ENCODE measurements at regions not wholly inside any gene's neighbourhood (a gene's known extent, or its start where the extent isn't known, plus 50 kb on each side); places are given as distances from the start of the nearest gene placed in this dataset.

GRCh38 chr12:116455540-116456329, 103.4 kb upstream of the MAP1LC3B2 start:
- ATAC-seq (no peak), FAIRE-seq (no peak), DNase-seq (ENCODE audit: low spot score) (no peak)
- CTCF ChIA-PET (ENCODE audit: low intra/inter-chr PET ratio, low total read pairs) = no interaction called here
- Histone ChIP-seq H4K20me1 (ENCODE audit: insufficient read depth, low read length) (no peaks in the 10 kb centered on the region), H3K4me1 (ENCODE audit: insufficient read depth, low read length) (no peaks in the 10 kb centered on the region), H3K4me3 (replicated peaks in 1 of 3; ENCODE audit: insufficient read depth in 1 of 3, low read depth in 2 of 3, low read length in 3 of 3) (no peak overlapping the region), H3K27me3 (ENCODE audit: control insufficient read depth in 1 of 2, insufficient read depth in 2 of 2, low read length in 2 of 2) (peaks cover 0 to 16% of the 10 kb centered on the region in 2 experiments; a peak in 1 of 5 replicates), H3K36me3 (replicated peaks in 1 of 2; ENCODE audit: control insufficient read depth in 1 of 2, insufficient read depth in 2 of 2, low read length in 2 of 2) (no peaks in the 10 kb centered on the region), H2AFZ (ENCODE audit: low read length) (no peak overlapping the region), H3K9ac (ENCODE audit: insufficient read depth, low read depth, low read length) (no peak overlapping the region), H3K27ac (ENCODE audit: extremely low read length, insufficient read depth, low read length) (no peak overlapping the region), H3K4me2 (ENCODE audit: low read depth, low read length) (no peak overlapping the region), H3K79me2 (ENCODE audit: insufficient read depth, low read length) (no peaks in the 10 kb centered on the region), H3K9me3 (ENCODE audit: low read length) (no peaks in the 10 kb centered on the region)
- intact Hi-C loops (cut with micrococcal nuclease; ENCODE audit: unreplicated experiment) (no loop called here), in situ Hi-C loops (cut with HindIII; ENCODE audit: extremely low pct_ligation_motif_present, low pct_unique_long_range_greater_than_20kb) (no loop called here)
- POLR2A ChIA-PET = no interaction called here
- 49% methylated on average over 16 of the region's 17 CpGs for WGBS (ENCODE audit: low lambda C conversion rate)
- no TSS peak for BruUV-seq (replicated peaks)
- TF ChIP-seq HNRNPUL1 (IDR thresholded peaks at IDR 0.05; ENCODE audit: low read depth, low read length) = no peak
- TF ChIP-seq KDM1A (CRISPR knock-in tag; IDR thresholded peaks at IDR 0.05) = no peak
- TF ChIP-seq EED (CRISPR knock-in tag; IDR thresholded peaks at IDR 0.05) = no peak
- TF ChIP-seq MTF1 (CRISPR knock-in tag; IDR thresholded peaks at IDR 0.05) = no peak
- no peak for TF ChIP-seq ARNTL (CRISPR knock-in tag; IDR thresholded peaks at IDR 0.05)
- no peak for TF ChIP-seq ZNF3 (CRISPR knock-in tag; IDR thresholded peaks at IDR 0.05)
- TF ChIP-seq ZNF136 (CRISPR knock-in tag; IDR thresholded peaks at IDR 0.05; ENCODE audit: low read depth) = no peak
- no peak for TF ChIP-seq GFI1 (CRISPR knock-in tag; IDR thresholded peaks at IDR 0.05; ENCODE audit: borderline replicate concordance)
- TF ChIP-seq ZBTB37 (CRISPR knock-in tag; IDR thresholded peaks at IDR 0.05) = no peak
- no peak for TF ChIP-seq ZNF720 (CRISPR knock-in tag; IDR thresholded peaks at IDR 0.05)
- no peak for TF ChIP-seq ZBTB44 (CRISPR knock-in tag; IDR thresholded peaks at IDR 0.05)
- no peak for TF ChIP-seq ZNF280D (CRISPR knock-in tag; IDR thresholded peaks at IDR 0.05)
- no peak for TF ChIP-seq KMT2A (CRISPR knock-in tag; IDR thresholded peaks at IDR 0.05)
- TF ChIP-seq MIXL1 (CRISPR knock-in tag; IDR thresholded peaks at IDR 0.05) = no peak
